Caco-2 (cell line): ENCODE measurements at regions not wholly inside any gene's neighbourhood (a gene's known extent, or its start where the extent isn't known, plus 50 kb on each side); places are given as distances from the start of the nearest gene placed in this dataset.
"Not testable (repeated sequence)": the region's sequence is repeated elsewhere in the genome, so short reads cannot be mapped to it uniquely, and the experiment has no call there.

Source experiments
- BruUV-seq: library from RNA; stranded (reverse); fragments of 400-500 nt; replicated peaks from 2 replicates; lab custom pipeline; 2021; lab: Mats Ljungman, UMichigan
- CTCF ChIA-PET: fragments of 300-600 bp; sonication (Branson Sonifier 250); formaldehyde crosslinking; loops from one replicate; lab custom pipeline; 2022; ENCODE audit warnings: antibody characterized with exemption; lab: Charles Lee
- POLR2A ChIA-PET: fragments of 300-600 bp; sonication (Branson Sonifier 250); formaldehyde crosslinking; loops from one replicate; lab custom pipeline; 2022; ENCODE audit warnings: antibody characterized with exemption; lab: Charles Lee
- DNase-seq, 2 experiments: peaks; one replicate each; pipeline versions ENCODE4 v3.0.0 to v3.0.0-alpha.2; 2020 to 2022
- H3K27me3 ChIP-seq: replicated peaks from 2 replicates; pipeline ENCODE4 v1.6.0; 2011; ENCODE audit warnings: low read length; ENCODE audit not compliant: control insufficient read depth, insufficient read depth
- H3K36me3 ChIP-seq: 2 replicates; pipeline ENCODE4 v1.5.1; 2011; ENCODE audit warnings: low read length; ENCODE audit not compliant: control insufficient read depth, insufficient read depth
- H3K4me1 ChIP-seq: fragments of 250-450 bp; sonication (Bioruptor Pico); 2 replicates; pipeline ENCODE4 v1.5.1; 2020; ENCODE audit warnings: mild to moderate bottlenecking
- H3K4me3 ChIP-seq: 2 replicates; pipeline ENCODE4 v1.5.1; 2011; ENCODE audit warnings: low read depth, mild to moderate bottlenecking, control low read depth, low read length
- H3K9me3 ChIP-seq: fragments of 250-450 bp; sonication (Bioruptor Pico); 2 replicates; pipeline ENCODE4 v1.5.1; 2020; ENCODE audit warnings: mild to moderate bottlenecking, moderate library complexity
- H3K27ac Mint-ChIP-seq: one replicate; pipeline ENCODE4 v1.8.0; 2022; ENCODE audit warnings: mixed read lengths; ENCODE audit not compliant: unreplicated experiment
- H3K27me3 Mint-ChIP-seq: one replicate; pipeline ENCODE4 v1.8.0; 2022; ENCODE audit warnings: mixed read lengths; ENCODE audit not compliant: insufficient read depth, unreplicated experiment
- H3K36me3 Mint-ChIP-seq: one replicate; pipeline ENCODE4 v1.8.0; 2022; ENCODE audit warnings: mild to moderate bottlenecking, mixed read lengths; ENCODE audit not compliant: insufficient read depth, unreplicated experiment
- H3K4me1 Mint-ChIP-seq: one replicate; pipeline ENCODE4 v1.8.0; 2022; ENCODE audit warnings: low read depth, mixed read lengths; ENCODE audit not compliant: unreplicated experiment
- H3K4me3 Mint-ChIP-seq: one replicate; pipeline ENCODE4 v1.8.0; 2022; ENCODE audit warnings: mild to moderate bottlenecking, moderate library complexity, mixed read lengths; ENCODE audit not compliant: unreplicated experiment
- H3K9me3 Mint-ChIP-seq: one replicate; pipeline ENCODE4 v1.8.0; 2022; ENCODE audit warnings: mixed read lengths; ENCODE audit not compliant: unreplicated experiment
- intact Hi-C: fragments of 100-400 bp; cut with micrococcal nuclease; formaldehyde crosslinking; loops from one replicate; pipeline ENCODE4 v1.10.0; 2022; ENCODE audit not compliant: unreplicated experiment

- POLR2A ChIA-PET, BruUV-seq, H3K4me1 Mint-ChIP-seq, H3K27me3 ChIP-seq, H3K36me3 Mint-ChIP-seq, H3K27ac Mint-ChIP-seq, H3K4me1 ChIP-seq, intact Hi-C loops, H3K27me3 Mint-ChIP-seq, H3K9me3 ChIP-seq, H3K9me3 Mint-ChIP-seq, H3K36me3 ChIP-seq, H3K4me3 Mint-ChIP-seq, CTCF ChIA-PET: not testable (repeated sequence)
- DNase-seq, result peak in 1 of 2 experiments; percentile 23
- H3K4me3 ChIP-seq, result peak overlapping the region; percentile 25
These were observed 1647.5 kb downstream of the SPATA31A7 start for GRCh38 chr9:62837254-62837911.

- CTCF ChIA-PET, H3K36me3 Mint-ChIP-seq, BruUV-seq, H3K4me1 Mint-ChIP-seq, H3K9me3 ChIP-seq, H3K36me3 ChIP-seq, H3K4me1 ChIP-seq, H3K27ac Mint-ChIP-seq, H3K9me3 Mint-ChIP-seq, intact Hi-C loops, H3K27me3 Mint-ChIP-seq, POLR2A ChIA-PET, H3K27me3 ChIP-seq: not testable (repeated sequence)
- peak overlapping the region; percentile 38 for H3K4me3 ChIP-seq
- peak; percentile 74 to 82 for DNase-seq
- H3K4me3 Mint-ChIP-seq, result peak overlapping the region; percentile 73
These were observed 1648.3 kb downstream of the SPATA31A7 start for GRCh38 chr9:62838024-62838718.

- H3K36me3 Mint-ChIP-seq, result not testable (repeated sequence)
These were observed 1649.3 kb downstream of the SPATA31A7 start for GRCh38 chr9:62839168-62839567.

GRCh38 chr9:62843145-62843544 is 1653.3 kb downstream of the SPATA31A7 start:
- intact Hi-C loops, H3K9me3 ChIP-seq, H3K4me3 ChIP-seq, H3K9me3 Mint-ChIP-seq, H3K4me1 Mint-ChIP-seq, H3K27me3 Mint-ChIP-seq, H3K4me1 ChIP-seq, H3K27ac Mint-ChIP-seq, POLR2A ChIA-PET, BruUV-seq, H3K27me3 ChIP-seq, DNase-seq, CTCF ChIA-PET, H3K36me3 Mint-ChIP-seq, H3K36me3 ChIP-seq, H3K4me3 Mint-ChIP-seq: not testable (repeated sequence)

More at GRCh38 chr9:62839168-62839567, 1649.3 kb downstream of the SPATA31A7 start:
- H3K27ac Mint-ChIP-seq, H3K4me1 Mint-ChIP-seq, BruUV-seq, H3K9me3 Mint-ChIP-seq, H3K27me3 Mint-ChIP-seq, H3K27me3 ChIP-seq, H3K36me3 ChIP-seq, H3K4me1 ChIP-seq, CTCF ChIA-PET, H3K9me3 ChIP-seq, H3K4me3 Mint-ChIP-seq, POLR2A ChIA-PET, intact Hi-C loops, DNase-seq, H3K4me3 ChIP-seq: not testable (repeated sequence)

- H3K9me3 Mint-ChIP-seq, H3K36me3 Mint-ChIP-seq, H3K27ac Mint-ChIP-seq, H3K27me3 Mint-ChIP-seq, H3K27me3 ChIP-seq, H3K36me3 ChIP-seq, POLR2A ChIA-PET, H3K4me1 Mint-ChIP-seq, BruUV-seq, DNase-seq, CTCF ChIA-PET, intact Hi-C loops, H3K4me3 Mint-ChIP-seq, H3K9me3 ChIP-seq, H3K4me1 ChIP-seq, H3K4me3 ChIP-seq: not testable (repeated sequence)
These were observed 1654.0 kb downstream of the SPATA31A7 start for GRCh38 chr9:62843706-62844290.

- intact Hi-C loops, DNase-seq, H3K9me3 Mint-ChIP-seq, H3K36me3 ChIP-seq, H3K4me3 ChIP-seq, H3K4me3 Mint-ChIP-seq, POLR2A ChIA-PET, H3K27me3 Mint-ChIP-seq, BruUV-seq, H3K4me1 ChIP-seq, H3K4me1 Mint-ChIP-seq, CTCF ChIA-PET, H3K27me3 ChIP-seq, H3K9me3 ChIP-seq, H3K27ac Mint-ChIP-seq, H3K36me3 Mint-ChIP-seq: not testable (repeated sequence)
These were observed 1654.9 kb downstream of the SPATA31A7 start for GRCh38 chr9:62844681-62845185.
